Fibroblast of lung (primary cell): ENCODE measurements at regions not wholly inside any gene's neighbourhood (a gene's known extent, or its start where the extent isn't known, plus 50 kb on each side); places are given as distances from the start of the nearest gene placed in this dataset.

Experiments used
- DNase-seq, 2 donors: peaks; one replicate each; pipeline versions ENCODE4 v3.0.0 to v3.0.0-alpha.2; 2010; ENCODE audit warnings: low read depth in 2 of 2
- H2AFZ ChIP-seq: 2 replicates; pipeline ENCODE4 v1.5.1; 2012; ENCODE audit warnings: low read length, control low read depth, inconsistent platforms
- H3K27ac ChIP-seq: 2 replicates; pipeline ENCODE4 v1.5.1; 2011; ENCODE audit warnings: low read length, control low read depth; ENCODE audit not compliant: insufficient read depth
- H3K27me3 ChIP-seq: 2 replicates; pipeline ENCODE4 v1.5.1; 2011; ENCODE audit warnings: mild to moderate bottlenecking, low read length; ENCODE audit not compliant: control insufficient read depth, insufficient read depth
- H3K36me3 ChIP-seq: 2 replicates; pipeline ENCODE4 v1.5.1; 2011; ENCODE audit warnings: low read length; ENCODE audit not compliant: control insufficient read depth, insufficient read depth
- H3K4me1 ChIP-seq: 2 replicates; pipeline ENCODE4 v1.5.1; 2011; ENCODE audit warnings: low read length; ENCODE audit not compliant: control insufficient read depth, insufficient read depth; ENCODE audit errors: extremely low read depth
- H3K4me2 ChIP-seq: 2 replicates; pipeline ENCODE4 v1.5.1; 2011; ENCODE audit warnings: low read length, control low read depth; ENCODE audit not compliant: insufficient read depth; ENCODE audit errors: extremely low read depth
- H3K4me3 ChIP-seq, 4 experiments: fragments of 200-600 bp in 1 of 4; sonication (generic) in 1 of 4; replicated peaks in 1 of 4; 2 replicates each; pipeline ENCODE4 v1.5.1; 2011 to 2016; ENCODE audit warnings: low read length in 4 of 4, low read depth in 3 of 4, mild to moderate bottlenecking in 3 of 4, control low read depth in 2 of 4, inconsistent platforms in 1 of 4, mixed read lengths in 1 of 4; ENCODE audit not compliant: insufficient read depth in 1 of 4; ENCODE audit errors: control extremely low read depth in 1 of 4
- H3K79me2 ChIP-seq: 2 replicates; pipeline ENCODE4 v1.5.1; 2012; ENCODE audit warnings: mild to moderate bottlenecking, low read length, inconsistent platforms; ENCODE audit not compliant: control insufficient read depth, insufficient read depth
- H3K9ac ChIP-seq: 2 replicates; pipeline ENCODE4 v1.5.1; 2011; ENCODE audit warnings: mild to moderate bottlenecking, low read length, control low read depth; ENCODE audit not compliant: insufficient read depth
- H3K9me3 ChIP-seq: 2 replicates; pipeline ENCODE4 v1.5.1; 2012; ENCODE audit warnings: low read depth, low read length; ENCODE audit not compliant: control insufficient read depth, insufficient read depth
- H4K20me1 ChIP-seq: 2 replicates; pipeline ENCODE4 v1.5.1; 2011; ENCODE audit warnings: low read length; ENCODE audit not compliant: control insufficient read depth, insufficient read depth; ENCODE audit errors: extremely low read depth
- CTCF ChIP-seq, 2 donors: IDR thresholded peaks in 1 of 2; conservative IDR thresholded peaks in 1 of 2; 1 replicate in 1 of 2; 2 replicates in 1 of 2; pipeline ENCODE4 v1.5.1; 2011 to 2012; ENCODE audit warnings: low read length in 2 of 2, control low read depth in 1 of 2, inconsistent platforms in 1 of 2, low read depth in 1 of 2, mild to moderate bottlenecking in 1 of 2
- EZH2 ChIP-seq: IDR thresholded peaks from 2 replicates; pipeline ENCODE4 v1.5.1; 2012; ENCODE audit warnings: low read length, control low read depth, mild to moderate bottlenecking; ENCODE audit errors: missing control alignments

GRCh38 chr5:173443971-173444370 is 115.8 kb upstream of the STC2 start:
- Histone ChIP-seq H3K9ac (no peak overlapping the region), H3K27ac (no peak overlapping the region), H2AFZ (no peak overlapping the region), H3K36me3 (no peaks in the 10 kb centered on the region), H4K20me1 (no peaks in the 10 kb centered on the region), H3K4me2 (no peak overlapping the region), H3K79me2 (no peaks in the 10 kb centered on the region), H3K4me3 (no peak overlapping the region), H3K9me3 (no peaks in the 10 kb centered on the region), H3K4me1 (no peaks in the 10 kb centered on the region), H3K27me3 (no peaks in the 10 kb centered on the region)
- no peak for TF ChIP-seq CTCF (conservative IDR thresholded peaks at IDR 0.05 in 1 of 2, IDR thresholded peaks at IDR 0.05 in 1 of 2; ENCODE audit: low read depth in 1 of 2, low read length in 2 of 2)
- no peak for TF ChIP-seq EZH2
- no peak for DNase-seq

- TF ChIP-seq CTCF (conservative IDR thresholded peaks at IDR 0.05 in 1 of 2, IDR thresholded peaks at IDR 0.05 in 1 of 2; ENCODE audit: low read depth in 1 of 2, low read length in 2 of 2) (no peak), EZH2 (no peak)
- Histone ChIP-seq H3K36me3 (no peaks in the 10 kb centered on the region), H4K20me1 (no peaks in the 10 kb centered on the region), H3K9ac (no peak overlapping the region), H3K4me3 (no peak overlapping the region), H3K79me2 (no peaks in the 10 kb centered on the region), H3K27me3 (no peaks in the 10 kb centered on the region), H3K27ac (no peak overlapping the region), H3K4me2 (no peak overlapping the region), H3K9me3 (no peaks in the 10 kb centered on the region), H2AFZ (no peak overlapping the region), H3K4me1 (no peaks in the 10 kb centered on the region)
- DNase-seq, result no peak
These were observed 112.9 kb upstream of the STC2 start for GRCh38 chr5:173441053-173441628.

GRCh38 chr5:173438951-173439350 is 110.7 kb upstream of the STC2 start:
- Histone ChIP-seq H3K4me2 (no peak overlapping the region), H2AFZ (no peak overlapping the region), H3K9ac (no peak overlapping the region), H4K20me1 (no peaks in the 10 kb centered on the region), H3K27me3 (no peaks in the 10 kb centered on the region), H3K36me3 (no peaks in the 10 kb centered on the region), H3K79me2 (no peaks in the 10 kb centered on the region), H3K27ac (no peak overlapping the region), H3K4me1 (no peaks in the 10 kb centered on the region), H3K4me3 (no peak overlapping the region), H3K9me3 (no peaks in the 10 kb centered on the region)
- TF ChIP-seq EZH2 (no peak), CTCF (conservative IDR thresholded peaks at IDR 0.05 in 1 of 2, IDR thresholded peaks at IDR 0.05 in 1 of 2; ENCODE audit: low read depth in 1 of 2, low read length in 2 of 2) (no peak)
- DNase-seq, result no peak
